Heart left ventricle (tissue), 13 donors: ENCODE measurements at regions not wholly inside any gene's neighbourhood (a gene's known extent, or its start where the extent isn't known, plus 50 kb on each side); places are given as distances from the start of the nearest gene placed in this dataset.
"Not testable (repeated sequence)": the region's sequence is repeated elsewhere in the genome, so short reads cannot be mapped to it uniquely, and the experiment has no call there.

Experiments
- POLR2A ChIP-seq, 2 donors: fragments of 450-650 bp; IDR thresholded peaks; one replicate each; pipeline ENCODE4 v1.6.1; 2017; ENCODE audit warnings: antibody characterized with exemption in 2 of 2, mild to moderate bottlenecking in 2 of 2, moderate library complexity in 2 of 2
- TF ChIP-seq, protein P1 (sequence below), 12 donors: fragments of 200-600 bp; sonication (generic) in 4 of 12; IDR thresholded peaks; one replicate each; pipeline versions ENCODE4 v1.5.0 to v1.8.0; 2018 to 2022; ENCODE audit warnings: antibody characterized with exemption in 12 of 12, mild to moderate bottlenecking in 5 of 12
- donor health status: ischemic (EF 13 %, LVEDD 7.1; RV severe dilation, severe dysfunction).
- donor health status: DM: no; HTN: yes; CAD: no.
- donor health status: DM: no; HTN: no; CAD: no.
- donor health status: ischemic (EF 25% LVEDD 6.9; RV normal size, moderate dysfunction).
- donor health status: ischemic (EF 25% LVEDD 5.7; RV mildly dilated, moderate dysfunction).
- donor health status: ischemic (EF 35%, LVEDD 5.7; RV mildly dilated, moderate dysfunction).
- donor health status: nonischemic (EF 11% LVEDD 7.7; RV severe dilation, severe dysfunction).
- donor health status: DM: yes; HTN: yes; CAD: no.
- donor health status: PGD.
- donor health status: ischemic (EF 29% LVEDD 5.4; RV normal size, mild dysfunction).
- donor health status: nonischemic (EF 23%, LVEDD 6.1; RV moderate dilation, normal function).

GRCh38 chr4:119402322-119403308, 80.7 kb upstream of the FABP2 start:
- TF ChIP-seq POLR2A (IDR thresholded peaks at IDR 0.05) = not testable (repeated sequence)
- TF ChIP-seq, protein P1, sequence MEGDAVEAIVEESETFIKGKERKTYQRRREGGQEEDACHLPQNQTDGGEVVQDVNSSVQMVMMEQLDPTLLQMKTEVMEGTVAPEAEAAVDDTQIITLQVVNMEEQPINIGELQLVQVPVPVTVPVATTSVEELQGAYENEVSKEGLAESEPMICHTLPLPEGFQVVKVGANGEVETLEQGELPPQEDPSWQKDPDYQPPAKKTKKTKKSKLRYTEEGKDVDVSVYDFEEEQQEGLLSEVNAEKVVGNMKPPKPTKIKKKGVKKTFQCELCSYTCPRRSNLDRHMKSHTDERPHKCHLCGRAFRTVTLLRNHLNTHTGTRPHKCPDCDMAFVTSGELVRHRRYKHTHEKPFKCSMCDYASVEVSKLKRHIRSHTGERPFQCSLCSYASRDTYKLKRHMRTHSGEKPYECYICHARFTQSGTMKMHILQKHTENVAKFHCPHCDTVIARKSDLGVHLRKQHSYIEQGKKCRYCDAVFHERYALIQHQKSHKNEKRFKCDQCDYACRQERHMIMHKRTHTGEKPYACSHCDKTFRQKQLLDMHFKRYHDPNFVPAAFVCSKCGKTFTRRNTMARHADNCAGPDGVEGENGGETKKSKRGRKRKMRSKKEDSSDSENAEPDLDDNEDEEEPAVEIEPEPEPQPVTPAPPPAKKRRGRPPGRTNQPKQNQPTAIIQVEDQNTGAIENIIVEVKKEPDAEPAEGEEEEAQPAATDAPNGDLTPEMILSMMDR (IDR thresholded peaks at IDR 0.05) = not testable (repeated sequence)
